HepG2 (cell line): ENCODE measurements at regions not wholly inside any gene's neighbourhood (a gene's known extent, or its start where the extent isn't known, plus 50 kb on each side); places are given as distances from the start of the nearest gene placed in this dataset.

Experiments
- ATAC-seq: fragments of 200-7000 bp; cut with Tn5 transposase; 3 replicates; pipeline ENCODE4 v1.9.1; 2020; ENCODE audit warnings: mild to moderate bottlenecking, moderate library complexity
- BruUV-seq: library from RNA; stranded (reverse); fragments of 400-500 nt; replicated peaks from 2 replicates; lab custom pipeline; 2021; lab: Mats Ljungman, UMichigan
- CTCF ChIA-PET: fragments of 300-600 bp; formaldehyde crosslinking; extraction: SDS; loops from one replicate; lab custom pipeline; 2021; ENCODE audit warnings: low total read pairs, inconsistent platforms, low intra/inter-chr PET ratio; lab: Yijun Ruan, JAX
- POLR2A ChIA-PET: fragments of 350-600 bp; sonication (Branson Sonifier 250); formaldehyde crosslinking; loops from one replicate; lab custom pipeline; 2020; ENCODE audit warnings: antibody characterized with exemption, inconsistent platforms; lab: Yijun Ruan, JAX
- DNase-seq: peaks from one replicate; pipeline ENCODE4 v3.0.0-alpha.2; 2015; ENCODE audit warnings: low spot score
- FAIRE-seq: peaks from 3 replicates; lab custom pipeline; 2011; peaks lifted over from hg19 to GRCh38; lab: Jason Lieb, UNC
- H2AFZ ChIP-seq: one replicate; pipeline ENCODE4 v1.6.1; 2011; ENCODE audit warnings: low read length, inconsistent platforms
- H3K27ac ChIP-seq: fragments of 300-600 bp; 3 replicates; pipeline ENCODE4 v1.8.0; 2011; ENCODE audit warnings: mixed run types, mild to moderate bottlenecking, mixed read lengths, low read length, inconsistent platforms; ENCODE audit not compliant: insufficient read depth; ENCODE audit errors: extremely low read length
- H3K27me3 ChIP-seq, 2 experiments: fragments of 200-600 bp in 1 of 2; 2 replicates in 1 of 2; 3 replicates in 1 of 2; pipeline versions ENCODE4 v1.6.0 to v1.8.0; 2011; ENCODE audit warnings: low read length in 2 of 2, mild to moderate bottlenecking in 2 of 2, moderate library complexity in 2 of 2, inconsistent platforms in 1 of 2; ENCODE audit not compliant: insufficient read depth in 2 of 2, control insufficient read depth in 1 of 2
- H3K36me3 ChIP-seq, 2 experiments: fragments of 200-600 bp in 1 of 2; replicated peaks in 1 of 2; 2 replicates in 1 of 2; 3 replicates in 1 of 2; pipeline versions ENCODE4 v1.5.1 to v1.8.0; 2011; ENCODE audit warnings: low read length in 2 of 2, inconsistent platforms in 1 of 2; ENCODE audit not compliant: insufficient read depth in 2 of 2, control insufficient read depth in 1 of 2
- H3K4me1 ChIP-seq: 2 replicates; pipeline ENCODE4 v1.5.1; 2012; ENCODE audit warnings: low read length, inconsistent platforms; ENCODE audit not compliant: insufficient read depth
- H3K4me2 ChIP-seq: 2 replicates; pipeline ENCODE4 v1.6.0; 2011; ENCODE audit warnings: low read depth, low read length, inconsistent platforms
- H3K4me3 ChIP-seq, 3 experiments: fragments of 200-600 bp in 1 of 3; sonication (generic), shearing (Covaris generic) in 1 of 3; replicated peaks in 1 of 3; 2 replicates each; pipeline ENCODE4 v1.5.1; 2011 to 2016; ENCODE audit warnings: low read length in 3 of 3, inconsistent platforms in 2 of 3, low read depth in 2 of 3, mild to moderate bottlenecking in 2 of 3, control low read depth in 1 of 3, mixed read lengths in 1 of 3; ENCODE audit not compliant: insufficient read depth in 1 of 3
- H3K79me2 ChIP-seq: one replicate; pipeline ENCODE4 v1.6.1; 2011; ENCODE audit warnings: low read length, inconsistent platforms; ENCODE audit not compliant: insufficient read depth
- H3K9ac ChIP-seq: 2 replicates; pipeline ENCODE4 v1.6.0; 2011; ENCODE audit warnings: mild to moderate bottlenecking, low read depth, low read length, inconsistent platforms; ENCODE audit not compliant: insufficient read depth
- H3K9me3 ChIP-seq: 2 replicates; pipeline ENCODE4 v1.5.1; 2012; ENCODE audit warnings: mild to moderate bottlenecking, low read length
- H4K20me1 ChIP-seq: 2 replicates; pipeline ENCODE4 v1.6.0; 2011; ENCODE audit warnings: inconsistent platforms, mild to moderate bottlenecking, low read length, moderate library complexity; ENCODE audit not compliant: insufficient read depth
- CENPBD1 ChIP-seq: sonication (generic); formaldehyde crosslinking; IDR thresholded peaks from 2 replicates; pipeline ENCODE4 v1.8.0; 2022; ENCODE audit warnings: missing genetic modification reagents, low read depth, mild to moderate bottlenecking, borderline replicate concordance
- CENPT ChIP-seq: sonication (generic); formaldehyde crosslinking; IDR thresholded peaks from 2 replicates; pipeline ENCODE4 v1.8.0; 2022; ENCODE audit warnings: low read depth, mild to moderate bottlenecking, moderate library complexity, missing genetic modification reagents
- FOXP4 ChIP-seq: sonication (generic); formaldehyde crosslinking; IDR thresholded peaks from 2 replicates; pipeline ENCODE4 v1.4.0; 2020; ENCODE audit warnings: missing genetic modification reagents
- HHEX ChIP-seq: IDR thresholded peaks from 2 replicates; pipeline ENCODE4 v1.6.1; 2016; ENCODE audit warnings: control low read depth
- MEIS2 ChIP-seq: sonication (generic); formaldehyde crosslinking; IDR thresholded peaks from 2 replicates; pipeline ENCODE4 v1.9.0; 2021; ENCODE audit warnings: mild to moderate bottlenecking, missing genetic modification reagents
- NFKB2 ChIP-seq: sonication (generic); formaldehyde crosslinking; IDR thresholded peaks from 2 replicates; pipeline ENCODE4 v1.4.0; 2020; ENCODE audit warnings: missing genetic modification reagents, borderline replicate concordance
- ONECUT2 ChIP-seq: sonication (generic); formaldehyde crosslinking; IDR thresholded peaks from 2 replicates; pipeline ENCODE4 v1.4.0; 2020; ENCODE audit warnings: missing genetic modification reagents
- SETDB1 ChIP-seq: sonication (generic); formaldehyde crosslinking; IDR thresholded peaks from 2 replicates; pipeline ENCODE4 v1.5.1; 2020; ENCODE audit warnings: missing genetic modification reagents, mild to moderate bottlenecking, borderline replicate concordance
- SP140L ChIP-seq: sonication (generic); formaldehyde crosslinking; IDR thresholded peaks from 2 replicates; pipeline ENCODE4 v1.4.0; 2020; ENCODE audit warnings: missing genetic modification reagents, borderline replicate concordance
- ZNF749 ChIP-seq: sonication (generic); formaldehyde crosslinking; IDR thresholded peaks from 2 replicates; pipeline ENCODE4 v1.8.0; 2022; ENCODE audit warnings: mild to moderate bottlenecking, missing genetic modification reagents, moderate library complexity, borderline replicate concordance
- WGBS: methylation state at CpG from one replicate; pipeline ENCODE4 v1.1.6; 2017; ENCODE audit warnings: low lambda C conversion rate; 5-methylcytosine and 5-hydroxymethylcytosine counted together
- in situ Hi-C: cut with HindIII; loops from 2 replicates; pipeline ENCODE4 v1.10.0; 2017; ENCODE audit warnings: low pct_unique_long_range_greater_than_20kb; ENCODE audit not compliant: extremely low pct_ligation_motif_present
- intact Hi-C: fragments of 100-400 bp; cut with micrococcal nuclease; formaldehyde crosslinking; loops from one replicate; pipeline ENCODE4 v1.10.0; 2022; ENCODE audit not compliant: unreplicated experiment
- TF ChIP-seq, protein P1 (sequence below): sonication (generic); formaldehyde crosslinking; IDR thresholded peaks from 2 replicates; pipeline ENCODE4 v1.9.0; 2021; ENCODE audit warnings: missing genetic modification reagents, mild to moderate bottlenecking, borderline replicate concordance
- TF ChIP-seq, protein P2 (sequence below): IDR thresholded peaks from 2 replicates; pipeline ENCODE4 v1.6.1; 2016; ENCODE audit warnings: low read depth
- TF ChIP-seq, protein P3 (sequence below): sonication (generic); formaldehyde crosslinking; IDR thresholded peaks from 2 replicates; pipeline ENCODE4 v1.5.0; 2020; ENCODE audit warnings: mild to moderate bottlenecking, missing genetic modification reagents

DNA sequence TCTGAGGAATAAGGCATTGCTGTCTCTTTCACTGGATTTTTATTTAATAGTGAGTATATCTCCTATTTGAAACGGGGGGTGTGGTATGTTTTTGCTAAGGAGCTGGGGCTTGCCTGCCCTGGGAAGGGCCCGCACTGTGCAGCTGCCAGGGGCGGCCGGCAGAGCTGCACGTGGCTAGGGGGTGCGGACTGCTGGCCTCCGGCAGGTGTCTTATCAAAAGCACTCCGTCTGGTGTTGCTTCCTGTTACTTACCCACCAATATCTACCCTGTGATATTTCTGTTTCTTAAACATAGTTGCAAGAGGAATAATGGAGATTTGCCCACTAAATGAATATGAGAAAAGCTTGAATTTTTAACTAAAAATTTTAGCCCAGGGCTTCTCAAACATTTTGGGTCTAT is 232.0 kb downstream of the IRX1 start:
- CTCF ChIA-PET = no interaction called here
- no peak overlapping the region for H3K4me2 ChIP-seq
- intact Hi-C loops (no loop called here), in situ Hi-C loops (no loop called here)
- H3K9ac ChIP-seq = no peak overlapping the region
- H3K4me1 ChIP-seq = no peaks in the 10 kb centered on the region
- no peak overlapping the region for H3K4me3 ChIP-seq
- ATAC-seq = no peak
- WGBS = 10% methylated on average over 5 of the region's 8 CpGs
- H3K27me3 ChIP-seq = no peaks in the 10 kb centered on the region
- no peaks in the 10 kb centered on the region for H4K20me1 ChIP-seq
- TF ChIP-seq SETDB1 (no peak), ONECUT2 (CRISPR knock-in tag) (no peak), ZNF749 (no peak), SP140L (CRISPR knock-in tag) (no peak), NFKB2 (CRISPR knock-in tag) (no peak)
- TF ChIP-seq, protein P1, sequence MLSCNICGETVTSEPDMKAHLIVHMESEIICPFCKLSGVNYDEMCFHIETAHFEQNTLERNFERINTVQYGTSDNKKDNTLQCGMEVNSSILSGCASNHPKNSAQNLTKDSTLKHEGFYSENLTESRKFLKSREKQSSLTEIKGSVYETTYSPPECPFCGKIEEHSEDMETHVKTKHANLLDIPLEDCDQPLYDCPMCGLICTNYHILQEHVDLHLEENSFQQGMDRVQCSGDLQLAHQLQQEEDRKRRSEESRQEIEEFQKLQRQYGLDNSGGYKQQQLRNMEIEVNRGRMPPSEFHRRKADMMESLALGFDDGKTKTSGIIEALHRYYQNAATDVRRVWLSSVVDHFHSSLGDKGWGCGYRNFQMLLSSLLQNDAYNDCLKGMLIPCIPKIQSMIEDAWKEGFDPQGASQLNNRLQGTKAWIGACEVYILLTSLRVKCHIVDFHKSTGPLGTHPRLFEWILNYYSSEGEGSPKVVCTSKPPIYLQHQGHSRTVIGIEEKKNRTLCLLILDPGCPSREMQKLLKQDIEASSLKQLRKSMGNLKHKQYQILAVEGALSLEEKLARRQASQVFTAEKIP = no peak
- TF ChIP-seq, all 625 proteins: peak for 0
- Histone ChIP-seq H3K36me3 (no peaks in the 10 kb centered on the region), H3K27ac (no peak overlapping the region), H3K79me2 (no peaks in the 10 kb centered on the region), H3K9me3 (peaks cover 35% of the 10 kb centered on the region), H2AFZ (no peak overlapping the region)
- POLR2A ChIA-PET = no interaction called here
- no TSS peak for BruUV-seq
- DNase-seq = no peak
- no peak for FAIRE-seq

GRCh38 chr5:3828761-3829160 is 233.1 kb downstream of the IRX1 start:
- DNase-seq (no peak), ATAC-seq (no peak), FAIRE-seq (no peak)
- intact Hi-C loops = no loop called here
- no peaks in the 10 kb centered on the region for H3K4me1 ChIP-seq
- no peaks in the 10 kb centered on the region for H3K36me3 ChIP-seq
- WGBS = 12% methylated on average over 4 of the region's 4 CpGs
- no peak overlapping the region for H3K4me3 ChIP-seq
- no peak overlapping the region for H3K9ac ChIP-seq
- in situ Hi-C loops = no loop called here
- no peak overlapping the region for H2AFZ ChIP-seq
- H3K27ac ChIP-seq = no peak overlapping the region
- no peaks in the 10 kb centered on the region for H4K20me1 ChIP-seq
- H3K79me2 ChIP-seq = no peaks in the 10 kb centered on the region
- POLR2A ChIA-PET = no interaction called here
- no peak overlapping the region for H3K4me2 ChIP-seq
- CTCF ChIA-PET = no interaction called here
- peaks cover 46% of the 10 kb centered on the region for H3K9me3 ChIP-seq
- BruUV-seq = no TSS peak
- H3K27me3 ChIP-seq = no peaks in the 10 kb centered on the region
- no peak for TF ChIP-seq CENPBD1 (CRISPR knock-in tag)
- no peak for TF ChIP-seq FOXP4 (CRISPR knock-in tag)
- TF ChIP-seq, protein P2, sequence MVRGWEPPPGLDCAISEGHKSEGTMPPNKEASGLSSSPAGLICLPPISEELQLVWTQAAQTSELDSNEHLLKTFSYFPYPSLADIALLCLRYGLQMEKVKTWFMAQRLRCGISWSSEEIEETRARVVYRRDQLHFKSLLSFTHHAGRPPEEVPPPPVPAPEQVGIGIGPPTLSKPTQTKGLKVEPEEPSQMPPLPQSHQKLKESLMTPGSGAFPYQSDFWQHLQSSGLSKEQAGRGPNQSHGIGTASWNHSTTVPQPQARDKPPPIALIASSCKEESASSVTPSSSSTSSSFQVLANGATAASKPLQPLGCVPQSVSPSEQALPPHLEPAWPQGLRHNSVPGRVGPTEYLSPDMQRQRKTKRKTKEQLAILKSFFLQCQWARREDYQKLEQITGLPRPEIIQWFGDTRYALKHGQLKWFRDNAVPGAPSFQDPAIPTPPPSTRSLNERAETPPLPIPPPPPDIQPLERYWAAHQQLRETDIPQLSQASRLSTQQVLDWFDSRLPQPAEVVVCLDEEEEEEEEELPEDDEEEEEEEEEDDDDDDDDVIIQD (CRISPR knock-in tag) = no peak
- TF ChIP-seq, protein P3, sequence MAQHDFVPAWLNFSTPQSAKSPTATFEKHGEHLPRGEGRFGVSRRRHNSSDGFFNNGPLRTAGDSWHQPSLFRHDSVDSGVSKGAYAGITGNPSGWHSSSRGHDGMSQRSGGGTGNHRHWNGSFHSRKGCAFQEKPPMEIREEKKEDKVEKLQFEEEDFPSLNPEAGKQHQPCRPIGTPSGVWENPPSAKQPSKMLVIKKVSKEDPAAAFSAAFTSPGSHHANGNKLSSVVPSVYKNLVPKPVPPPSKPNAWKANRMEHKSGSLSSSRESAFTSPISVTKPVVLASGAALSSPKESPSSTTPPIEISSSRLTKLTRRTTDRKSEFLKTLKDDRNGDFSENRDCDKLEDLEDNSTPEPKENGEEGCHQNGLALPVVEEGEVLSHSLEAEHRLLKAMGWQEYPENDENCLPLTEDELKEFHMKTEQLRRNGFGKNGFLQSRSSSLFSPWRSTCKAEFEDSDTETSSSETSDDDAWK (CRISPR knock-in tag) = no peak
- TF ChIP-seq MEIS2 (CRISPR knock-in tag) = no peak
- no peak for TF ChIP-seq HHEX (CRISPR knock-in tag)
- TF ChIP-seq CENPT (CRISPR knock-in tag) = no peak
